HG03025 (cell line): ENCODE measurements at regions not wholly inside any gene's neighbourhood (a gene's known extent, or its start where the extent isn't known, plus 50 kb on each side); places are given as distances from the start of the nearest gene placed in this dataset.
"Not testable (repeated sequence)": the region's sequence is repeated elsewhere in the genome, so short reads cannot be mapped to it uniquely, and the experiment has no call there.

Experiments used
- ATAC-seq: cut with Tn5 transposase; IDR thresholded peaks from one replicate; pipeline ENCODE4 v1.9.1; 2021; ENCODE audit warnings: mild to moderate bottlenecking, moderate library complexity; ENCODE audit not compliant: unreplicated experiment, low FRiP score

- no peak for ATAC-seq
These were observed 279.8 kb downstream of the ARRDC4 start for GRCh38 chr15:98240303-98240702.

- no peak for ATAC-seq
These were observed 280.6 kb downstream of the ARRDC4 start for GRCh38 chr15:98241032-98241554.

- ATAC-seq, result no peak
These were observed 296.8 kb downstream of the ARRDC4 start for GRCh38 chr15:98257290-98257689.

- ATAC-seq, result no peak
These were observed 303.3 kb downstream of the ARRDC4 start for GRCh38 chr15:98263787-98264186.

GRCh38 chr15:98266295-98266694 lies 305.8 kb downstream of the ARRDC4 start:
- no peak for ATAC-seq

- no peak for ATAC-seq
These were observed 307.7 kb downstream of the ARRDC4 start for GRCh38 chr15:98268163-98268562.

GRCh38 chr15:98272625-98273024 lies 312.1 kb downstream of the ARRDC4 start:
- ATAC-seq, result no peak

GRCh38 chr15:98276018-98276417 lies 315.5 kb downstream of the ARRDC4 start:
- ATAC-seq, result no peak

GRCh38 chr15:98277602-98278001 lies 317.1 kb downstream of the ARRDC4 start:
- ATAC-seq, result no peak

- no peak for ATAC-seq
These were observed 319.9 kb downstream of the ARRDC4 start for GRCh38 chr15:98280284-98280975.

- no peak for ATAC-seq
These were observed 320.6 kb downstream of the ARRDC4 start for GRCh38 chr15:98281130-98281529.

- no peak for ATAC-seq
These were observed 322.3 kb downstream of the ARRDC4 start for GRCh38 chr15:98282656-98283332.

- ATAC-seq, result no peak
These were observed 325.7 kb downstream of the ARRDC4 start for GRCh38 chr15:98286200-98286599.

- ATAC-seq, result no peak
These were observed 326.3 kb downstream of the ARRDC4 start for GRCh38 chr15:98286831-98287230.

GRCh38 chr15:98288091-98288590 lies 327.6 kb downstream of the ARRDC4 start:
- no peak for ATAC-seq

GRCh38 chr15:98289747-98290146 lies 329.2 kb downstream of the ARRDC4 start:
- ATAC-seq, result no peak

GRCh38 chr15:98292442-98293240 lies 332.1 kb downstream of the ARRDC4 start:
- no peak for ATAC-seq

GRCh38 chr15:98294126-98294525 lies 333.6 kb downstream of the ARRDC4 start:
- ATAC-seq, result no peak

GRCh38 chr15:98295101-98295759 lies 334.7 kb downstream of the ARRDC4 start:
- not testable (repeated sequence) for ATAC-seq

GRCh38 chr15:98296653-98297052 lies 336.1 kb downstream of the ARRDC4 start:
- no peak for ATAC-seq
